NCI-H526 (cell line): ENCODE measurements at regions not wholly inside any gene's neighbourhood (a gene's known extent, or its start where the extent isn't known, plus 50 kb on each side); places are given as distances from the start of the nearest gene placed in this dataset.

Experiments
- DNase-seq, 2 experiments: peaks; one replicate each; lab custom pipeline; 2025; lab: John Stamatoyannopoulos, UW

DNA sequence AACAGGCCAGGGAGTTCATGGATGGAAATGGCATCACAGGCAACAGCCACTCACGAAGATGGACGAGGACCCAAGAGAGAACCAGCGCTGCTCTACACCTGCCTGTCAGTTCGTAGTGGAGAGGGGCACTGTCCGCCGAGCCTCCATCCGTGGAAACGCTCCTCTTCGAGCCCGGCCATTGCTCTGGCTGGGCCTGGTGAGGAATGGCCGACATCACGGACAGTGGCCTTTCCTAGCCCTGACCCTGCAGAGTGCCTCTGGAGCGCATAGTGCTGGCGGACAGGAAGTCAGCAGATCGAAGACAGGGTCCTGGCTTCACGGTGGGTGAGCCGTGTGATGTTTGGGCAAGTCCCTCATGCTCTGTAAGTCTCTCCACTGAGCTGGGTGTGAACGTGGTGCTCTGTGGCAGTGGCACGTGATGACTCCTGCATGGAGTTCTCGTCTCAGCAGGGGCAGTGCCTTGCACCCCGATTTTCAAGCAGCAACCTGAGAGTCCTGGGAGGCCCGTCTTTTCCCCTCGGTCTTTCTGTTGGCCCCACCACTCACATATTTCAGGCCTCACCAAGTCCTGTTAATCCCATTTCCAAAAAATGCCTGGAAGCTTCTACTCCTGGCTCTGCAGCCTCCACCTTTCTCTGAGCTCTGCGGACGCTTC, 214.4 kb downstream of the ERMARD start:
- DNase-seq: no peak

DNA sequence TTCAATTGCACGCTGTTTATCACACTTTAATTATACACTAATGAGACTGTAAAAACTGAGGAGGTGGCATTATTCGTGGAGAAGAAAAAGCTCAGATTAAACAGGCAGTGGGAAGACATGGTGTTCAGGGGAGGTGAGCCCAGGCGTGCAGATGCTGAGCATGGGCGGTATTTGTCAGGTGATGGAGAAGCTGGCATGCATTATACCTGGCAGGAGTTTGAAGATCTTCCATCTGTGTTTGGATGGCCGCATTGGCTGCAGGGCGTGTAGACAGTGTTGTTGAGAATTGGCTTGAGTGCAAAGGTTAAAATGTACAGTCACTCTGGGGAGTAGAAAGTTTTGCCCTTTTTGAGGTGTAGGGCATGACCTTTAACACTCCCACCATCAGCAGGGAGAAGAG, 213.8 kb downstream of the ERMARD start:
- no peak for DNase-seq

DNA sequence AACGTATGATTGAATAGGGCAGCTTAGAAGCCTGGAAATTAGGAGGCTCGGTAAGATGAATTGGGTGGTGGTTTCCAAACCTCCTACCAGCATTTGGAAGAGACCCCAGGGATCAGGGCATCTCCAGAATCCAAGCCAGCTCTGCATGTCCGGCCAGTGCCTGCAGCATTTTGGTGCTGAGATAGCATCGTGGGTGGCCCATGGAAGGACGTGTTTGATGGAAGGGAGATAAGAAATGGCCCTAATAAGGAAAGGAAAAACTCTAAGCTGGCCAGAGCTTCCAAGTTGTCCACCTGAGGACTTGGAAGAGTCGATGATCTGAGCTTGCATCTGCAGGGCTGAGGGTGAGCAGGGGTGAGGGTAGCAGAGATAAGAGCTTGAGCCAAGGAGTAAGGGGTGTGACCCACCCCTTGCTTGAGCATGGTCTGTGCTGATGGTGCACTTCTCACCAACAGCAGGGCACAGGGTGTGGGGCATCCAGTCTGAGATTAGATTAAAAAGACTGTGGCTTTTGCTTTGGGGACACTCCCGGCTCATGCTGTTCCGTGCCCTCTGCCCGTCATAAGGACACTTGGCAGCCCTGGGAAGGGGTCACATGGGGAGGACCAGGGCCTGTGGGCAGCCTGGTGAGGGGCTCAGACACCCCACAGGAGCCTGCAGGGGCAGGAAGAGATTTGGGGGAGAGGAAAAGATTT, 213.2 kb downstream of the ERMARD start:
- no peak for DNase-seq

DNA sequence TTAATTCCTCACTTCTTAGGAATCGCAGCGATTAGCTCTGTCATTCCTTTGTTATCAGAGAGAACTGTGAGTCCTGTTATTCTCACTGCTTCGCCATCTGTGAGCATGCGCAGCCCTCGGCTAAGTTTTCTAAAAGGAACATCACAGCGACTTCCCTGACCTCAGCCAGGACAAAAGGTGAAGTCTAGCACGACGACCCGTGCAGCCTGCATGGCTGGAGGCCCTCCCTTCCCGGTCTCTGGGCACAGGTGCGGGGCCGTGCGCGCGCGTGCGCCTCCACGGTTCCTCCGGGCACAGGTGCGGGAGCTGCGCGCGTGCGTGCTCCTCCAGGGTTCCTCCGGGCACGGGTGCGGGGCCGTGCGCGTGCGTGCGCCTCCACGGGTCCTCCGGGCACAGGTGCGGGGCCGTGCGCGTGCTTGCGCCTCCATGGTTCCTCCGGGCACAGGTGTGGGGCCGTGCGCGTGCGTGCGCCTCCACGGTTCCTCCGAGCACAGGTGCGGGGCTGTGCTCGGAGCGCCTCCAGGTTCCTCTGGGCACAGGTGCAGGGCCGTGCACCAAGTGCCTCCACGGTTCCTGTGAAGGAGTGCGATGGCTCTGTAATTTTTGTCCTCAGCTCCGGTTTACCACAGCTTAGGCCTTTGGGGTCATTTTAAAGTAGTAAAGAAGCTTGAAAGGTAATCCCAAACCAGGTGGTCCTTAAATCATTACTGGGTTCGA, 212.3 kb downstream of the ERMARD start:
- DNase-seq: no peak

DNA sequence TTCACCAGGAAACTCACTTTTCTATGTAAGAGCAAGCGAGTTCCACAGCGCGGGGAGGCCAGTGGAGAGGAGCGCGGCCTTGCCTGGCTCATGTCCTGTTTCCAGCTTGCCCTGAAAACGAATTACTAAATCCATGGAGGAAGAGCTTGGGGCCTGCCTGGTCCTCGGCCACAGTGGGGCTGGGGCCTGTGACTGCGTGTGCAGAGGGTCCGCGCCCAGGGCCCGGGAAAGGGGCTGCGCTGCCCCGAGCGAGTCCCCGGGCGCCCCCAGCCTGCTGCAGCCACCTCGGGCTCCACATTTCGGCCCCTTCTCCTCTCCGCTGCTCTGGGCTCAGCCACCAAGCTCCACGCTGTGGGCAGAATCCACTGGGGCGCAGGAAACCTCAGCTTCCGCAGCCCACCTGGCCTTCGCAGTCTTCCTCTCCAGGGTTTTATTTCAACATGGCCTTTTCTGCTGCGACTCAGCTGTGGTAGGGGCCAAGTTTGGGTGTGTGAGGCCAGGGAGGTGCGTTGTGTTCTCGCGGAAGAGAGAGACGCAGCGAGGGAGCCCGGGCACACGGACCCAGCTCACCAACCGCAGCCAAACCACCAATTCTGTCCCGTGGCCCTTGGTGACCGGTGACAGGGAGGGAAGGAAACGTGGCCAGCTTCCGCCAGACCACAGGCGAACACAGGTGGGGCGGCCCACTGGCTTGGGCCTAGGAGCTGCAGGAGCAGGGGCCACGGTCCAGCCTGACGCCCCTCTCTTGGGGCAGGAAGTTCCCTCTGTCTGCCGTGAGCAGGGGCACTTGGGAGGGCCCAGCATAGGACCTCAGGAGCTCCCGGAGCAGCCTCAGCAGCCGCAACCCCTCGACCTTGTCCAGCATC, 211.4 kb downstream of the ERMARD start:
- DNase-seq: no peak

DNA sequence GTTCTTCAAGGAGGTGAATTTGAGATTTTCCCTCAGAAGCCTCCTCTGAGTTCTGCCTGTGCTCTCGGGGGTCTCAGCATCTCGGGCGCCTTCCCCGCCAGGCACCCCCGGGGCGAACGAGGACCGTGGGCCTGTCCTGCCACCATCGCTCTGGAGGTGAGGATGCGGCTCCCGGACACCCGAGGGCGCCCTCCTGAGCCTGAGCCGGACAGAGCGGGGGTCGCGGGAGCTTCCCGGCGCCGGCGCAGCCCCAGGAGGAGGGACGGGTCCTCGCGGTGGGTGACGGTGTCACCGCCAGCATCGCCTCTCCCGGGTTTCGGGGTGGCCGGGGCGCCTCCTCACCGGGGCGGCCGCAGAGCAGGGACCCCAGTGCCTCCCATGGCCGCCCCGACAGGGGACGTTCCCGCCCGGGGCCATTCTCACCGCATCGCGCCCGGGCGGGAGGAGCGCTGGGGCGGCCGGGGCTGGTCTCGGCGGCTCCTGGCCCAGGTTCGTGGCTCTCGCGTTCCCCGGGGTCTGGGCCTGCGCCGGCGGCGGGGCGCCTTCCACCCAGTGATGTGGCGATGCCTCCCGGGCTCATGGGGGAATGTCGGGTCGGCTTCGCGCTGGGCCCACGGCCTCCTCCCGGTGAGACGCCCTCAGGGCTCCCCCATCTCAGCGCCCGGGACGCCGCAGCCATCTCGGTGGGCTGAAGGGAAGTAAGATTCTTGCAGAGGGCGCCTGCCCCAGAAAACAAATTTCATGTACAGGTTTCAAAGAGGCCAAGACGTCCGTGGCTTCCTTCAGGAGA, 210.5 kb downstream of the ERMARD start:
- DNase-seq: no peak

DNA sequence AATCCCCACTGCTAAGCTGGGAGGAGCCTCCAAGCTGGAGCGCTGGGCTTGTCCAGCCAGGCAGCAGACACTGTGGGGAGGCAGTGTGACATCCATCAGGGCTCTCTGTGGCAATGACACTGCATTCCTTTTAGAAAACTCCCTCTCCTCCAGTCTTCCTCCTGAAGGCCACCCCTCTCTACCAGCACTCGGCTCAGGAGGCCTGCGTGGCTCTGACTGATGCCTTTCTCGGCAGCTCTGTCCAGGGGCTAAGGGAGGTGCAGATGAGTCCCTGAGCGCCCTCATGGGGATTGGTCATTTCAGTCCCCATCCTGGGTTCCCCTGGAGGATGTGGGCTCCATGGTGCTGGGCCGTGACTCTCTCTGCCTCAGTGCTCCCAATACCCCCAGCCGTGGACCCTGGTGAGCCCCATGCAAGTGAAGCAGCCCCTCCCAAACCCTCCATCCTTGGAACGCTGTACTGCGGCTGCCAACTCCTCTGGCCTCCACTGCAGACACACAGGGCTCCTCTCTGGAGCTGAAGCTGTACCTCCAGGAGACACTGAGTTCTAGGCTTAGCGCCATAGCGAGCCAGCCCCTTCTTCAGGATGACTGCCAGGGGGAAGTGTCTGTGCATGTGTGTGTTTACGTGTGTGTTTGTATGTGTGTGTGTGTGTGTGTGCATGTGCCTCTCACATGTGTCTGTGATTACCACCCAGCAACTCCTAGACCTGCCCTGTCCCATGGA, 209.6 kb downstream of the ERMARD start:
- no peak for DNase-seq

DNA sequence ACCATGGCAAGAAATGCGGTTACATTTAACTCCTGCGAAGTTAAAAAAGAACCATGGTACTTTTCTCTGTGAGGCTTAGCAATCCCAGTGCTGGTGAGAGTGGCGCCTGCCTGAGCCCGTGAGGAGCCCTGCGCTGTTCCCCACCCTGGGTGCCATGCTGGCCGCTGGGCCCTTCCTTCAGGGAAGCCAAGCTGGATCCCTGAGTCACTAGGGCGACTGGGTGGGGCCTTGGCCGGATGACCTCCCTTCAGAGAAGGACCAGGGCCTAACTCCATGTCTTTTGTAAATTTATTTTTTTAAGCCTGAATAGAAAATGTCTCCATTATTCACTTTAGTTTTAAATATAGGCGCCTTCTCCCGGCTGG, 209.1 kb downstream of the ERMARD start:
- DNase-seq: no peak

DNA sequence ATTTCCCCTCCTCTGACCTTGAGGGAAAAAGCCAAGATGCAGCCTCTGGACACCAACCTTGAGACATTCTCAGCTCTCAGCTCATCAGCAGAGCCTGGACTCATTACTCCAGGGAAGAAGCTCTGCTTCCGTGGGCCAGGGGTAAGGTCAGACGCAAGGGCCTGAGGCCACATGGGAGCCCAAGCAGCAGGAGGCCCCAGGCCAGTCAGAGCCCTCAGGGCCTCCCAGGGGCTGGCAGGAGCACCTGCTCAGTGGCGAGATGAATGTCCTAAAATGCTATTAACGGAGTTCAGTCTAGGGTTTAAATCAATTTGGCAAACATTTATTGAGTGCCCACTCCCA, 208.6 kb downstream of the ERMARD start:
- no peak for DNase-seq

DNA sequence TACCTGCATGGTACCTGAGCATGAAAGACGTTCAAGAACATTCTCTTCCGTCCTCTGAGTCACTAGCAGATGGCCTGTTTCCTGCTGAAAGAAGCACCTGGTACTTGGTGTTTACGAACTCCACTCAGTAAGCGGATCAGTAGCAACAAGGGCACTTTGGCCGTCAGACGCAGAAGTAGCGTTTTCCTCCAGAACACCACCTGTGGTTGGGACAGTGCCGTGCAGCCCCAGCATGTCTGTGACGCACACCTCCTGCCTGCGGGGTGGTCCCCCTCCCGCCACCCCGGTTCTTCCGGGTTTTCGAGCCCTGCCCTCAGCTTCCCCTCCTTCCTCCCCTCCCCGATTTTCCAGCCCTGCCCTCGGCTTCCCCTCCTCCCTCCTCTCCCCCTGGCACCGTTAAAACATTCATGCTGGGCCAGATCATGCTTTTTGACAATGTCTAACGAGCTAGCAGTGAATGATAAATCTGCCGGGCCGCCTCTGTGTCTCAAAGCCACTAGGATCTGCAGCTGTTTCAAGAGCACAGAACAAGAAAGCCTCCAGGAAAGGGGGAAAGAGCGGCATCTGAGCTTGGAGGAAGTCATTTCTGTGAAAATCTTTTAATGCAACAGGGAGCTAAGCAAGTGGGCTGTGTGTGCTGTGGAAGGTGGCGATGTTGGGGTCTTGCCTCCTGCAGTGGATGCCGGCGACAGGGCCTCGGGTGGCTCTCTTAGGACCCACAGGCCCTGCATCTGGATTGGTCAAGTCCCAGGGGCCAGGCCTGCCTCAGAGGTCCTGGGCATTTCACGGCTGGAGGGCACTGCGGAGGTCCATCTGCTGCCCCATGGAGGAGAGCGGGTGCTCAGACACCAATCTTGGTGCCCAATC, 207.9 kb downstream of the ERMARD start:
- no peak for DNase-seq

DNA sequence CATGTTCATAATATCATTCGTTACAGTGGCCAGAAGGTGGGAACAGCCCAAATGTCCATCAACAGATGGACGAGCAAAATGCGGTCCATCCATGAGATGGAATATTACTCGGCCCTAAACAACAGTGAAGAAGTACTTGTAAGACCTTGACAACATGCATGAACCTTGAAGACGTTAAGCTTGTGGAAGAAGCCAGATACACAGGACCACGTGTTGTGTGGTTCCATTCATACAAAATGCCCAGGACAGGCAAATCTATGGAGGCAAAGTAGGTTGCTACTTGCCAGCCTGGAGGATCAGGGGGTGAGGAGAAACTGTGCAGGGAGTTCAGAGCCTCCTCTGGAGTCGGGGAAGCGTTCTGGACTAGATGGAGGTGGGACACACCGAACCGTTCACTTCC, 207.1 kb downstream of the ERMARD start:
- no peak for DNase-seq

DNA sequence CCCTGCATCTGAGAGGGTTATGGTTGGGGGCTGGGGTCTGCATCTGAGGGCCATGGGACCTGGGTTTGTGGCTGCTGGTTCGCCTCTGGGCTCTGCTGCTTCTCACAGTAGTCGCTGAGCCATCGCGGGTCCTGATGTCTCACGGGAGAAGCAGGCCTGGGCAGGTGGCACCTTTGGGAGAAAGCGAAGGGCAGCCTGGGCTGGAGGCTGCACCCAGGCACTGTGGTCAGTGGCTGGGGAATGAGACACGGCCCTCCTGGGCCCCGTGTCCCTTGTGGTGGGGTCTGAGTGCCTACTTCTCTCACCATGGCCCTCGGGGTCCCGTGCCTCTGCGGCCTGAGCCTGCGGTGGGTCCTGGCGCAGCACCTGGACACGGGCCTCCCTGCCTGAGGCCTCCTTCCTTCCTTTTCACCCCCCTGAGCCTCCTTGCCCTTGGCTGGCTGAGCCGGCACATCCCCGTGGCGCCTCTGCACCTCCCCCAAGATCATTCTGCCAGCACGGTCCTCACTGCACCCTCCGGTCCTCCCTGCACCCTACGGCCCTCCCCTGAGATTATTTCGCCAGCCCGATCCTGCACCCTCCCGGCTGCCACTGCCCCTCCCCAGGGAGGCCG, 206.0 kb downstream of the ERMARD start:
- DNase-seq: no peak

DNA sequence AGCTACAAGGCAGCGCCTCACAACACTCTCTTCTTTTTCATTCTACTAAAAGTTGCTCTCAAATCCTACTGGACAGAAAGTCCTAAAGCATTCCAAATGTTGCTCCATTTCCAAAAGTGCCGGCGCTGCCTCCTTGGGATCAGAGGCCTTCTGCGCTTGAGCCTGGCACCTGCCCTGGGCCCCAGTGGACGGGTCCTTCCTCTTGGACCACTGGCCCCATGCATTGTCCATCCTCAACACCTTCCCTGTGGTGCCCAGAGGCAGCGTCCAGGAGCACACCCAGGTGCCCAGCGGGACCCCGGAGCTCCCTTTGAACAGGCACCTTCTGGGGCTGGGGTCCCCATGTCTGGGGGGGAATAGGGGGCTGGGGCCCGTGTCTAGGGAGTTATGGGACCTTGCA, 205.2 kb downstream of the ERMARD start:
- DNase-seq: no peak

DNA sequence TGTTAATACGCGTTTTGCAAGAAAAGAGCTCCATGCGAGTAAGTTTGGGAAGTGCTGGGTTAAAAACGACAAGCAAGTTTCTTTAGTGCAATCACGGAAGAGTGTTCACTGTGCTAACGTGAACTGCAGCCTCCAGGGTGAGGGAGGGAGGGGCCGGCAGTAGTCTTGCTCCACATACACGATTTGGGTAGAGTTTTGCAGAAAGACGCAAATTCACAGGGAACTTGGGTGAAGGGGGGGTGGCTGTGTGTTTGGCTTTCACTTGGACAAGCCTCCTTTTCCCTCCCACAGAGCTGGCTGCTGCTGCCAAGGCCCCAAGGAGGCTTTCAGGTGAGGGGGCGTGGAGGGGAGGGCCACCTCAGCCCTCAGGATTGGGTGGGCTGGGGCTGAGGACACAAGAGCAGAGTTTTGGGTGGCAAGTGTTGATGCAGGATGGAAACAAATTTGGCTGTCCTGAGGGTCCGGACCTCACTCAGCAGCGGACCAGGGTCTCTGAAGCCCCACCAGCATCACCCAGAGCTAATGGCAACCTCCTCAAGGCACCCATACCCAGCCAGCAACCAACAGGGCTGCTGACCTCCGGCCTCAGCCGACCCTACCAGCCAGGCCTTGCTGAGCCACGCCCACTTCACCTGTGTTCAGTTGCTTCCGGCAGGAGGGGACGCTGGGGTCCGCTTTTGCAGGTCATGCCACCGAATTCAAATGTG, 204.5 kb downstream of the ERMARD start:
- no peak for DNase-seq

DNA sequence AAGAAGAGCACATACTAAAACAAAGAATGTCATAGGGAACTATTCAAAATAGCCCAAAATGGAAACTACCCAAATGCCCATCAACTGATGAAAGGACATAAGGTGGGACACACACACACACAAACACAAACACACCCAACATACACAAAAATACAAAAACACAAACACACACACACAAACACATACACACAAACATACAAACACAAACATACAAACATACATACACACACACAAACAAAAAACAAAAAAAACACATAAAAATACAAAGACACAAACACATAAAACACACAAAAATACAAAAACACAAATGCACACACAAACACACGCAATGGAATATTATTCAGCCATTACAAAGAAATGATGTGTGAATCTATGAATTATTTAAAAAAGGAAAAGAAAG, 203.6 kb downstream of the ERMARD start:
- DNase-seq: no peak

DNA sequence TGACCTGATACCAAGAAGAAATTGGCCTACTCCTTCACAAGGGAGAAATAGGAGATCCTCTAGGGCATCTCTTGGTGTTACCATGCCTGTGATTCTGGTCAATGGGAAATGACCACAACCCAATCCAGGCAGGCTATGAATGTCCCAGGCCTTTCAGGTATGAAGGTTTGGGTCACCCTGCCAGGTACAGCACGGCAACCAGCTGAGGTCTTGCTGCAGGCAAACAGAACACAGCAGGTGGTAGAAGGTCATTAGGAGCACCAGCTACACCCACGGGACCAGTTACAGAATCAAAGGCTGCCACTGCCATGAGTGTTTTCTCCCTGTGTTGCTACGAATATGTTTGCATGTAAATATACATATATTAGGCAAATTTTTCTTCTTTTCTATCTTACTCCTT, 202.3 kb downstream of the ERMARD start:
- peak; percentile 92 to 95 for DNase-seq

DNA sequence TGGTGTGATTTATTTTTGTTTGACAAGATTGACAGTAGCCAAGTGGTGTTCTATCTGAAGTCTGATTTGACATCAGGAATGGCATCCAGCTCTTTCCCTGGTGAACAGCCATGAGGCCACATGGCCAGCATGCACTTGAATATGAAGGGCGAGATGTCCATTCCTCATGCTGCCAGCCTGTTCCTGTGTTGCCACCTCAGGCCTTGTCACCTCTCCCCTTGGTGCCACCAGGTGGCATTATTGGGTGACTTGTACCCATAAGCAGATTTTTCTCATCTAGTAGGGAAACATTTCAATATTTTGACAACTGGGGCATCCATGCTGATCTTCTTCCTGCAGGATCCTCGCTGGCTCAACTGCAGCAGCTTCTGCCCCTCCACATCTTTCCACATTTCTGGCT, 199.1 kb downstream of the ERMARD start:
- peak; percentile 23 to 44 for DNase-seq

DNA sequence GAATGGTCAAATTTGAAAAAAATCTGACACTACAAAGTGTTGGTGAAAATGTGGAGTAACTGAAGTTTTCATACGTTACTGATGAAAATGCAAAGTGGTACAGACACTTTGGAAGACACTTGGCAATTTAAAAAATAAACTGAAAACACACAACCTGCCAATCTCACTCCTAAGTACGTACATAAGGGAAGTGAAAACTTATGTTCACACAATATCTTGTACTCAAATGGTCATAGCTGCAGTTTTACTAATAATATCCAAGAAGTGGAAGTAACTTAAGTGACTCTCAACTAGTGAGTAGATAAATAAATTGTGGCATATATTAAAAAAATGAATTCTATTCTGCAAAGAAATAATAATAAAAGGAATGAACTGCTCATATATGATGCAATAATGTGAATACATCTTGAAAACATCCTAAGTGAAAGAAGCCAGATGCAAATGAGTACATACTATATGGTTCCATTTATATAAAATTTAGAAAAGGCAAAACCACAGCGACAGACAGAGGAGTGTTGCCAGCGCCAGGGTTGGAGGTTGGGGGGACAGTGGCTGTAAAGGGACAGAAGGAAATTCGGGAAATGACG, 198.2 kb downstream of the ERMARD start:
- DNase-seq: no peak

DNA sequence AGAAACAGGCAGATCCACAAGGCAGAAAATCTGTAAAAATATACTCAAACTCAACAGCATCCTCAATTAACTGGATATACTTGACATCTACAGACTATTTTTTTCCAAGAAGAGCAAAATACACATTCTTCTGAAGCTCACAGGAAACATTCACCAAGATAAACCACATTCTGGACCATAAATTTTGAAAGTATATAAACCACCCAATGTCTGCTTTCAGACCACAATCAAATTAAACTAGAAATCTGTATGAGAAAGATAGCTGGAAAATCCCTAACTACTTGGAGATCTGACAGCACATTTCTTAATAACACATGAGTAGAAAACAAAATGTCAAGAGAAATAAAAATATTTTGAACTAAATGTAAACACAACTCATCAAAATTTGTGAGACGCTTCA, 195.5 kb downstream of the ERMARD start:
- no peak for DNase-seq
